GM15510 (cell line): ENCODE measurements at regions not wholly inside any gene's neighbourhood (a gene's known extent, or its start where the extent isn't known, plus 50 kb on each side); places are given as distances from the start of the nearest gene placed in this dataset.

Experiments
- POLR2A ChIP-seq: IDR thresholded peaks from 3 replicates; pipeline ENCODE4 v1.6.1; 2011; ENCODE audit warnings: borderline replicate concordance; ENCODE audit not compliant: insufficient read length; ENCODE audit errors: extremely low read depth

GRCh38 chr1:54461731-54462596, 55.8 kb upstream of the SSBP3 start:
- no peak for TF ChIP-seq POLR2A

- TF ChIP-seq POLR2A, result no peak
Observed at GRCh38 chr1:54460861-54461387, 54.7 kb upstream of the SSBP3 start.

- TF ChIP-seq POLR2A, result no peak
Observed at GRCh38 chr1:54460351-54460750, 54.2 kb upstream of the SSBP3 start.

DNA sequence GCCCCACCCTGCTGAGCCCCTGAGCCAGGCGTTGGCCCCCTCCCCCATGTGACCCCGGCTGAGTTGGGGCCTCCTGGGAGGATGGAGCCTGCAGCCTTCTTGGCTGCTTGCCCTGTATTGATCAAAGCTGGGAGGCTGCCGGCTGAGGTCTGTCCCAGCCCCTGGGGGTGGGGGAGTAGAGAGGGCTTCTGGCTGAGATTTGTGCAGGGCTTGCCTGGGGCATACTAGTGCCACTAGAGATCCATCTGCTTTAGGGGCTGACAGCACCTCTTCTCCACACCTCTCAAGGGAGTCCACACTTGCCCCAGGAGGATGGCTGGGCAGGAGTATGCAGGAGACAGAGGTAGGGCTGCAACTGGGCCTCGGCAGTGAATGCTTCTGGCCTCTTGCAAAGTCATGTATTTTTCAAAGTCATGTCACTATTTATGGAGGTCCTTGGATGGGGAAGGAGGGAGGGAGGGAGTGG, 53.6 kb upstream of the SSBP3 start:
- no peak for TF ChIP-seq POLR2A

DNA sequence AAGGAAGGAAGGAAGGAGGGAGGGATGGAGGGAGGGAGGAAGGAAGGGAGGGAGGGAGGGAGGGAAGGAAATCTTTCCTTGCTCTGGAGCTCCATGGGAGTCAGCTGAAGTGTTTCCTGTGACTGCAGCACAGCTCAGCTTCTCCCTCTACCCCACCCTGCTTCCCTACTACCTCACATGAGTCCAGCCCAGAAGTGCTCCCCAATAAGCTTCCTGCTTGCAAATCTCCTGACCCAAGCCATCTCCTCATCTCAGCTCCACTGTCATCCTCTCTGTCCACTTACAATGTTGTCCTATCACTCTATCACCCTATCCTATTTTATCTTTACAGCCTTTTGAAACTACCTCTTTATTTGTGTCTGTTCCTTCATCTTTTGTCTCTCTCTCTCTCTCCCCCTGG, 52.9 kb upstream of the SSBP3 start:
- TF ChIP-seq POLR2A, result no peak

- no peak for TF ChIP-seq POLR2A
Observed at GRCh38 chr1:54456921-54457529, 50.8 kb upstream of the SSBP3 start.

DNA sequence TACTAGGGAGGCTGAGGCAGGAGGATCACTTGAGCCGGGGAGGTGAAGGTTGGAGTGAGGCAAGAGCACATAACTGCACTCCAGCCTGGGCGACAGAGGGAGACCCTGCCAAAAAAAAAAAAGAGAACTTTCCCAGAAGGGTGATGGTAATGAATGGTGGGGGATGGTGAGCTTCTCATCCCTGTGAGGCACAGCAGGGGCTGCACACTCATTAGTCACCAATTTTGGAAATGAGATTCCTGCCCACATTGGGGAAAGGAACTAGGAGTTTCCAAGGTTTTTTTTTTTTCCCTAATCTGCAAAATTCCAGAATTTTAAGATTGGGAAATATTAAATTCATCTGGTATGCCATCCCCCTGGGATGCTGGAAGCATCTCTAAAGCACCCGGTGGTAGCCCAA, 50.2 kb upstream of the SSBP3 start:
- no peak for TF ChIP-seq POLR2A
